PC-3 (cell line): ENCODE measurements at regions not wholly inside any gene's neighbourhood (a gene's known extent, or its start where the extent isn't known, plus 50 kb on each side); places are given as distances from the start of the nearest gene placed in this dataset.

Experiments
- ATAC-seq: fragments of 200-7000 bp; cut with Tn5 transposase; 2 replicates; pipeline ENCODE4 v1.9.1; 2020; ENCODE audit warnings: mild to moderate bottlenecking, moderate library complexity
- BruUV-seq: library from RNA; stranded (reverse); fragments of 400-500 nt; replicated peaks from 2 replicates; lab custom pipeline; 2021; lab: Mats Ljungman, UMichigan
- CTCF ChIA-PET: fragments of 300-600 bp; sonication (Branson Sonifier 250); formaldehyde crosslinking; loops from one replicate; lab custom pipeline; 2022; ENCODE audit warnings: antibody characterized with exemption; lab: Charles Lee
- POLR2A ChIA-PET: fragments of 300-600 bp; sonication (Branson Sonifier 250); formaldehyde crosslinking; loops from one replicate; lab custom pipeline; 2022; ENCODE audit warnings: antibody characterized with exemption; ENCODE audit not compliant: unreplicated experiment; lab: Charles Lee
- DNase-seq: peaks from one replicate; pipeline ENCODE4 v3.0.0-alpha.2; 2015
- H2AFZ ChIP-seq: fragments of 300-600 bp; sonication (generic); 2 replicates; pipeline ENCODE4 v1.6.0; 2016; ENCODE audit warnings: antibody characterized with exemption, low read length
- H3F3A ChIP-seq: fragments of 300-600 bp; sonication (generic); one replicate; pipeline ENCODE4 v1.6.0; 2017; ENCODE audit warnings: antibody characterized with exemption, low read length, control low read depth, mild to moderate bottlenecking; ENCODE audit not compliant: unreplicated experiment
- H3K27ac ChIP-seq: fragments of 300-600 bp; sonication (generic); 2 replicates; pipeline ENCODE4 v1.5.1; 2016; ENCODE audit warnings: mild to moderate bottlenecking, low read length
- H3K27me3 ChIP-seq: fragments of 300-600 bp; sonication (generic); 2 replicates; pipeline ENCODE4 v1.6.1; 2016; ENCODE audit warnings: low read length, mixed read lengths
- H3K36me3 ChIP-seq: fragments of 300-600 bp; sonication (generic); 2 replicates; pipeline ENCODE4 v1.6.1; 2016; ENCODE audit warnings: low read depth, mixed run types, low read length, mixed read lengths
- H3K4me1 ChIP-seq: fragments of 300-600 bp; sonication (generic); 2 replicates; pipeline ENCODE4 v1.5.1; 2016; ENCODE audit warnings: low read length; ENCODE audit not compliant: insufficient read depth
- H3K4me2 ChIP-seq: fragments of 300-600 bp; sonication (generic); 2 replicates; pipeline ENCODE4 v1.6.0; 2016; ENCODE audit warnings: low read length
- H3K4me3 ChIP-seq: fragments of 300-600 bp; sonication (generic); 2 replicates; pipeline ENCODE4 v1.5.1; 2016; ENCODE audit warnings: mild to moderate bottlenecking, low read length, mixed read lengths
- H3K79me2 ChIP-seq: fragments of 300-600 bp; sonication (generic); 2 replicates; pipeline ENCODE4 v1.6.1; 2017; ENCODE audit warnings: low read length, mixed read lengths
- H3K9ac ChIP-seq: fragments of 300-600 bp; sonication (generic); 2 replicates; pipeline ENCODE4 v1.6.0; 2016; ENCODE audit warnings: mild to moderate bottlenecking, low read length
- H3K9me2 ChIP-seq: fragments of 300-600 bp; sonication (generic); replicated peaks from 2 replicates; pipeline ENCODE4 v1.6.1; 2016; ENCODE audit warnings: mixed run types, low read length, mixed read lengths
- H3K9me3 ChIP-seq: fragments of 300-600 bp; sonication (generic); 2 replicates; pipeline ENCODE4 v1.6.1; 2016; ENCODE audit warnings: low read length, mixed read lengths
- H4K20me1 ChIP-seq: fragments of 300-600 bp; sonication (generic); 2 replicates; pipeline ENCODE4 v1.6.1; 2016; ENCODE audit warnings: low read length, mixed read lengths
- CTCF ChIP-seq: fragments of 300-600 bp; sonication (generic); conservative IDR thresholded peaks from 2 replicates; pipeline ENCODE4 v1.5.1; 2017; ENCODE audit warnings: antibody characterized with exemption, low read depth, mild to moderate bottlenecking, low read length
- EZH2 ChIP-seq: fragments of 300-600 bp; sonication (generic); IDR thresholded peaks from one replicate; pipeline ENCODE4 v1.6.1; 2017; ENCODE audit warnings: antibody characterized with exemption, mild to moderate bottlenecking, low read length; ENCODE audit not compliant: unreplicated experiment
- EZH2phosphoT487 ChIP-seq: fragments of 300-600 bp; sonication (generic); IDR thresholded peaks from 2 replicates; pipeline ENCODE4 v1.6.1; 2018; ENCODE audit warnings: mild to moderate bottlenecking, antibody characterized with exemption, low read length, borderline replicate concordance
- intact Hi-C: fragments of 100-400 bp; cut with micrococcal nuclease; formaldehyde crosslinking; loops from 2 replicates; pipeline ENCODE4 v1.9.0; 2023

GRCh38 chr5:16253856-16254255, 74.3 kb upstream of the MARCHF11 start:
- Histone ChIP-seq H3K4me1 (no peaks in the 10 kb centered on the region), H2AFZ (no peak overlapping the region), H3F3A (no peaks in the 10 kb centered on the region), H3K79me2 (no peaks in the 10 kb centered on the region), H4K20me1 (no peaks in the 10 kb centered on the region), H3K27ac (no peak overlapping the region), H3K36me3 (no peaks in the 10 kb centered on the region), H3K9me2 (no peaks in the 10 kb centered on the region), H3K27me3 (no peaks in the 10 kb centered on the region), H3K4me2 (no peak overlapping the region), H3K9ac (no peak overlapping the region), H3K4me3 (no peak overlapping the region), H3K9me3 (peaks cover 4% of the 10 kb centered on the region; the same call in 1 of the 2 replicates)
- no TSS peak for BruUV-seq
- POLR2A ChIA-PET = no interaction called here
- ATAC-seq = no peak
- no peak for TF ChIP-seq EZH2phosphoT487
- no peak for TF ChIP-seq CTCF
- TF ChIP-seq EZH2 = no peak
- CTCF ChIA-PET = no interaction called here
- DNase-seq = no peak
- intact Hi-C loops = no loop called here

GRCh38 chr5:16245956-16246355, 66.4 kb upstream of the MARCHF11 start:
- Histone ChIP-seq H3K4me1 (no peaks in the 10 kb centered on the region), H3K4me2 (no peak overlapping the region), H3K4me3 (no peak overlapping the region), H2AFZ (no peak overlapping the region), H3K27ac (no peak overlapping the region), H3F3A (no peaks in the 10 kb centered on the region), H3K36me3 (no peaks in the 10 kb centered on the region), H3K27me3 (no peaks in the 10 kb centered on the region), H3K9me2 (no peaks in the 10 kb centered on the region), H3K79me2 (no peaks in the 10 kb centered on the region), H3K9ac (no peak overlapping the region), H4K20me1 (no peaks in the 10 kb centered on the region), H3K9me3 (no peaks in the 10 kb centered on the region; the same call in 1 of the 2 replicates)
- no TSS peak for BruUV-seq
- TF ChIP-seq EZH2phosphoT487 = no peak
- TF ChIP-seq EZH2 = no peak
- TF ChIP-seq CTCF = no peak
- CTCF ChIA-PET = no interaction called here
- ATAC-seq (no peak), DNase-seq (no peak)
- intact Hi-C loops = no loop called here
- POLR2A ChIA-PET = no interaction called here

GRCh38 chr5:16245249-16245648, 65.7 kb upstream of the MARCHF11 start:
- TF ChIP-seq CTCF (no peak), EZH2phosphoT487 (no peak), EZH2 (no peak)
- Histone ChIP-seq H3K9me2 (no peaks in the 10 kb centered on the region), H3K4me3 (no peak overlapping the region), H3K27me3 (no peaks in the 10 kb centered on the region), H3K4me2 (no peak overlapping the region), H3K27ac (no peak overlapping the region), H2AFZ (no peak overlapping the region), H3K79me2 (no peaks in the 10 kb centered on the region), H3K9me3 (no peaks in the 10 kb centered on the region; the same call in 1 of the 2 replicates), H4K20me1 (no peaks in the 10 kb centered on the region), H3K9ac (no peak overlapping the region), H3F3A (no peaks in the 10 kb centered on the region), H3K4me1 (no peaks in the 10 kb centered on the region), H3K36me3 (no peaks in the 10 kb centered on the region)
- ChIA-PET POLR2A (no interaction called here), CTCF (no interaction called here)
- BruUV-seq = no TSS peak
- DNase-seq (no peak), ATAC-seq (no peak)
- intact Hi-C loops = no loop called here
